HG03066 (cell line): ENCODE measurements at regions not wholly inside any gene's neighbourhood (a gene's known extent, or its start where the extent isn't known, plus 50 kb on each side); places are given as distances from the start of the nearest gene placed in this dataset.
"Not testable (repeated sequence)": the region's sequence is repeated elsewhere in the genome, so short reads cannot be mapped to it uniquely, and the experiment has no call there.

Experiments
- ATAC-seq: cut with Tn5 transposase; IDR thresholded peaks from one replicate; pipeline ENCODE4 v1.9.1; 2021; ENCODE audit warnings: low read depth; ENCODE audit not compliant: unreplicated experiment

- no peak for ATAC-seq
Observed at GRCh38 chr5:87182649-87183048, 85.0 kb upstream of the RASA1 start.

DNA sequence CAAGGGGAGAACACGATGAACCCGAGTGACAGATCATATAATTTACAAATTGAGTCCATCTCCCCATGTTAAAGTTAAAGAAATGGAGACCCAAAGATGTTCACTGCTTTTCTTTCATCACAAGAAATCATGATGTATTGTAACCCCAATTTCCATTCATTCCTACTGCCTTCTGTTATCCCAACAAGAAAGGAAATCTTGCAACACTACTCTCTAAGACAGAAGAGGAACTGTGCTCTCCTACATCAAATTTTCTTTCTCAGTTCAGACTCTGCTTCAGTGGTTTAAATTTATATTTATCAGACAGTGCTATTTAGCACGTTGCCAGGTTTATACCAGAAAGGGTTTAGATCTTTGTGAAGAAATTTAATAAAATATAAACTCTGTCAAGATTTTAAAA lies 83.8 kb upstream of the RASA1 start:
- no peak for ATAC-seq

GRCh38 chr5:87184605-87185004 lies 83.1 kb upstream of the RASA1 start:
- ATAC-seq: no peak

DNA sequence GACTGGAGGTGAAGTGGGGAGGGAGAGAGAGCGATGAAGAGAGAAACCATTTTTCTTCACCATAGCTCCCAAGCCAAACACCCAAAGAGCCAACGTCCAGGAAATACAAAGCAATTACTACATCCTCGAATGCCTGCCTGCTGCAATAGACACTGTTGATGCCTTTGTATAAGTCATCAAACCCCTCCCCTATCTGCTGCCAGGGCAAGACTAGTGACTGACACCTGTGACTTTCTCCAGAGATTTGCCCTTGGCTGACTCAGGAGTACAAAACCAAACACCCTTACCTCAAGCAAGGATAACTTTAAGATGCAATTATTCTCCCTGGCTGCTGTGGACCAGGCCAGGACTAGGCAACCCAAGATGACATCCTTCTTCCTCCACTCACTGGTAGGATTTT lies 81.8 kb upstream of the RASA1 start:
- no peak for ATAC-seq

GRCh38 chr5:87188391-87188790 lies 79.3 kb upstream of the RASA1 start:
- no peak for ATAC-seq

DNA sequence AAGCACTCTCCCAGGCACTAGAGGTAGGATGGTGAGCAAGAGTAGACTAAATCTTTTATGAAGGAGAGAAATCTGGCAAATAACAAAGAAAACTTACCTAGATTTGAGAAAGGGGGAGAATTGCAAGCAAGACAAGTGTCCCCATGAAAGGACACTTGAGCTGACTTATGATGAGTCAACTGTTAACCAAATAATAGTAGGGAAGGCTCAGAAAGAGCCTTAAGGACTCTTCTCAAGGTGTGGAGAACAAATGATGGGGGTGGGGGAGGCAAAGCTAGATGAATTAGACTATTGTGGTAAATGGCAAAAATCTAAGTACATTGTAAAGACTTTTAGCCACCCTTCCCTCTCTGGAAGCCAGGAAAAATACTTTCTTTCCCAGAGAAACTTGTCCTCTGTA lies 77.6 kb upstream of the RASA1 start:
- no peak for ATAC-seq

DNA sequence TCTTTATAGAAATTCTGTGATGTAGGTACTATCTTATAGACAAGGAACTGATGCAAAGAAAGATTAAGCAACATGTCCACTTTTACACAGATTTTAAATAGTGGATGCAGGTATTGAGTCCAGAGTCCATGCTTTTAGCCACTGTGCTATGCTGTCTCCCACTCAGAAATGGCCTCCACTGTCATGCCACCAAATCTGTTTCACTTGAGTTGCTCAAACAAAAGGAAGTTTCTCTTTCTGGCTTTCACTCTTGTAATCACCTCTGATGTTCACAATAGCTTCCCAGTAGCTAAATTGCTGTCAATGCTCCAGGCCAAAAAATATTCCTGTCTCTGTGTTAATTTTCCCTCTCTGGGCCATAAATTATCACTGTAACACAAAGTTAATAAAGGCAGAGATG lies 77.0 kb upstream of the RASA1 start:
- ATAC-seq: peak; percentile 61

DNA sequence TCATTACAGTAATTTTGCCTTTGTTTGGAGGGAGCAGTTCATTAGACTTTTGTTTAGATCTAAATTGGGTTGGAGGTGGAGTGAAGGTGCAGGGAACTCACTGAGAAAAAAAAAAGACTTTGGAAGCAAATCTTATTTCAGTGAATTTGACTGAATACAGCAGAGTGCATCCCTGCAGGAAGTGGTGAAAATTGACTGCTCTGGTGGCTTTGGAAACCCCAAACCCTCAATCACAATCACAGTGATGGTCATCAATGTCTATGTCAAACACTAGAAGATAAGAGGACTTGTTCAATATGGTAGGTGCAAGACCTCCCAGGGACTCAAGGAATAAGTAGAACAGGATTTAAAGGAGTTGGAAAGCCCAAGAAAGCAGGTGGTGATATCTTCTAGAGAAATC lies 76.0 kb upstream of the RASA1 start:
- ATAC-seq: no peak

GRCh38 chr5:87195104-87195591 lies 72.5 kb upstream of the RASA1 start:
- ATAC-seq: peak; percentile 59

DNA sequence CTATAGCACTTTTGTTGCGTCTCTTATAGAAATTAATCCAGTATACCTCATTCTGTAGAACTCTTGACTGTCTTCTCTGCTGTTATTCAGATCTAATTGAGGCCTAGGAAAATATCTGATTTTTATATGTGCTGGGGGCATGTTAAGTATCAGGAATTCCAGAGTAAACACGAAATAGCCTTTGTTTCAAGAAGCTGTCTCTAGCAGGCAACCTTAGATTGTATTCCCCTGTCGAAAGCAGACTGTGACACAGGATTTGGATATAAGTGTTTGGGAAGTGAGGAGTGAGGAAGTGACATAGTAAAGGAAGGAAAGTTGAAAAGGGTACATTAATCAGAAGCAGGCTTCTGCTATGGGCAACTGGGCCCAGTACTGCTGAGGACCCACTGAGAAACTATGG lies 72.1 kb upstream of the RASA1 start:
- ATAC-seq: no peak

DNA sequence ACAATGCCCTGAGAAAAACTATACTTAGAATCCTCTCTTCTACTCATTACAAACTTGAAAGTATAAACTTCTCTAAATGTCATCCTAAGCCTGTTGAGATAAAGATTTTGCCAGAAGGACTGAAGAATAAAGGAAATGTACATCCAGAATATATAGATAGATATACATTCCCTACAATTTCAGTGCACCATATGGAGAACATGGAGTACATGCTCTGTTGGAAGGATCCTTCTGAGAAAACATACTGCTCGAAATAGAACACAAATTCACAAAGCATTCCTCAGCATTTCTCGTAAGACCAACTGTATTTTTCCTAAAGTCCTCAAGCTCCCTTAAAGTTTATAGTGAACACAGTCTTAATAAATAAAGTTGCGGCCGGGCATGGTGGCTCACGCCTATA lies 69.7 kb upstream of the RASA1 start:
- ATAC-seq: no peak

DNA sequence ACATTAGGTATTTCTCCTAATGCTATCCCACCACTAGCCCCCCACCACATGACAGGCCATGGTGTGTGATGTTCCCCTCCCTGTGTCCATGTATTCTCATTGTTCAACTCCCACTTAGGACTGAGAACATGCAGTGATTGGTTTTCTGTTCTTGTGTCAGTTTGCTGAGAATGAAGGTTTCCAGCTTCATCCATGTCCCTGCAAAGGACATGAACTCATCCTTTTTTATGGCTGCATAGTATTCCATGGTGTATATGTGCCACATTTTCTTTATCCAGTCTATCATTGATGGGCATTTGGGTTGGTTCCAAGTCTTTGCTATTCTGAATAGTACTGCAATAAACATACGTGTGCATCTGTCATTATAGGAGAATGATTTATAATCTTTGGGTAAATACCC lies 68.4 kb upstream of the RASA1 start:
- ATAC-seq: not testable (repeated sequence)

DNA sequence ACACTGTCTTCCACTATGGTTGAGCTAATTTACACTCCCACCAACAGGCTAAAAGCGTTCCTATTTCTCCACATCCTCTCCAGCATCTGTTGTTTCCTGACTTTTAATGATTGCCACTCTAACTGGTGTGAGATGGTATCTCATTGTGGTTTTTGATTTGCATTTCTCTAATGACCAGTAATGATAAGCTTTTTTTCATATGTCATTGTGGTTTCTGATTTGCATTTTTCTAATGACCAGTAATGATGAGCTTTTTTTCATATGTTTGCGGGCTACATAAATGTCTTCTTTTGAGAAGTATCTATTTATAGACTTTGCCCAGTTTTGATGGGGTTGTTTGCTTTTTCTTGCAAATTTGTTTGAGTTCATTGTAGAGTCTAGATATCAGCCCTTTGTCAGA lies 68.0 kb upstream of the RASA1 start:
- not testable (repeated sequence) for ATAC-seq

- ATAC-seq: no peak
Observed at GRCh38 chr5:87210076-87210475, 57.6 kb upstream of the RASA1 start.

- no peak for ATAC-seq
Observed at GRCh38 chr5:87210743-87211142, 56.9 kb upstream of the RASA1 start.

- ATAC-seq: no peak
Observed at GRCh38 chr5:87211676-87212075, 56.0 kb upstream of the RASA1 start.

GRCh38 chr5:87212183-87212582 lies 55.5 kb upstream of the RASA1 start:
- ATAC-seq: not testable (repeated sequence)

DNA sequence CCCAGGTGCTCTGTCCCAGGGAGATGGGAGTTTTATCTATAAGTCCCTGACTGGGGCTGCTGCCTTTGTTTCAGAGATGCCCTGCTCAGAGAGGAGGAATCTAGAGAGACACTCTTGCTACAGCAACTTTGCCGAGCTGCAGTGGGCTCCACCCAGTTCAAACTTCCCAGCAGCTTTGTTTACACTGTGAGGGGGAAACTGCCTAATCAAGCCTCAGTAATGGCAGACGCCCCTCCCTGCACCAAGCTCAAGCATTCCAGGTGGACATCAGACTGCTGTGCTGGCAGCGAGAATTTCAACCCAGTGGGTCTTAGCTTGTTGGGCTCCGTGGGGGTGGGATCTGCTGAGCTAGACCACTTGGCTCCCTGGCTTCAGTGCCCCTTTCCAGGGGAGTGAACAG lies 50.2 kb upstream of the RASA1 start:
- ATAC-seq: not testable (repeated sequence)
